HL-60/S4 (cell line): ENCODE measurements at regions not wholly inside any gene's neighbourhood (a gene's known extent, or its start where the extent isn't known, plus 50 kb on each side); places are given as distances from the start of the nearest gene placed in this dataset.

Source experiments
- in situ Hi-C: fragments of 300-500 bp; cut with MboI; formaldehyde crosslinking; loops from 2 replicates; pipeline ENCODE4 v1.14.3; 2022; ENCODE audit warnings: low sequenced_read_pairs

DNA sequence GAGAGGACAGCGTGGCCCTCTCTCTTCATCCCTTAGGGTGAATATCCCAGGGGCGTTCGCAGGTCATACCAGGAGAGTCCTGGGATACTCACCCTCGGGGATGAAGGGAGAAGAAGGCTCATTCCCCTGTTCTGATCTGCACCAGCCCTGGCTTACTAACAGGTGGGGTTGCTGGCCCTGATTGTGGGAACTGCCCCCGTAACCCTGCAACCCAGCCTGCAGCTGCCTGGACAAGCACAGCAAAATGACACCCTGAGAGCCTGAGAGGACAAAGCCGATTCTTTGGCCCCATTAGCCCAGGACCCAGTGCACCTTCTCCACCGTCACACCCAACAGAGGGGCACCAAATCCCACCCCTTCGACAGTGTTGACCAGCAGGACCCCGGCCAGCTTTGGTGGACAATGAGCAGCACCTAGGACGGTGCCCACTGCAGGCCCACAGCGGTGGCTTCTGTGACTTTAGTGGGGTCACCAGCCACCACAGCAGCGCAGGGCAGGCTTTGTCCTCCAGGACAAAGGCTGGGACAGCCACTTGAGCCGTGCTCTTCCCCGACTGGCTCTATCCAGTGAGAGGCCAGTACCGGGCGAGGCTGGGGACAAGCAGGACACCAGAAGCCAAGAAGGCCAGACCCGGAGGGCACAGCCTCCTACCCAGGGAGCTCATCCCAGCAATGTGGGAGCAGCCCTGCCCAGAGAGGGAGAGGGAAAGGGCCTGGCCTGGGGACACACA, 98.5 kb upstream of the RTL6 start:
- in situ Hi-C loops, result no loop called here

DNA sequence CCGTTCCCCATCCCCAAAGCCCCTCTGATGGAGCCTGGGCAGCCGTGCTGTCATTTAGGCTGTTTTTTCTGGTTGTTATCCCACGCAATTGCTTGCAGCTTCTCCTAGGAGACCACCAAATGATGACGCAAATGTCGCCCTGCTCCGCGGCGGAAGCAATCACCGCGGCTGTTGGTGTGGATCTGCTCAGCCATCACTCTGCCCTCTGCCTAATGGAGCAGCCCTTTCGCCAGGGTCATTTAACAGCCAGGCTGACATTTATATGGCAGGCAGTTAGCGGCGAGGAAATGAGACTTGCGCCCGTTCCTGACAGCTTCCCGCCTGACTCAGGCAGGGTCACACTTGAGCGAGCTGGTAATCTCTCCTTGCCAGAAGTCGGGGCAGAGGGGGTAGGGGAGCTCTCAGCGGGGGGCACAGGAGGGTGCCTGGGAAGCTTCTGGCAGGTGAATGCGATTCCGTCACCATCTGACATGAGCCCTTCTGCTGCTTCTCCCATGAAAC, 97.9 kb upstream of the RTL6 start:
- in situ Hi-C loops, result no loop called here

DNA sequence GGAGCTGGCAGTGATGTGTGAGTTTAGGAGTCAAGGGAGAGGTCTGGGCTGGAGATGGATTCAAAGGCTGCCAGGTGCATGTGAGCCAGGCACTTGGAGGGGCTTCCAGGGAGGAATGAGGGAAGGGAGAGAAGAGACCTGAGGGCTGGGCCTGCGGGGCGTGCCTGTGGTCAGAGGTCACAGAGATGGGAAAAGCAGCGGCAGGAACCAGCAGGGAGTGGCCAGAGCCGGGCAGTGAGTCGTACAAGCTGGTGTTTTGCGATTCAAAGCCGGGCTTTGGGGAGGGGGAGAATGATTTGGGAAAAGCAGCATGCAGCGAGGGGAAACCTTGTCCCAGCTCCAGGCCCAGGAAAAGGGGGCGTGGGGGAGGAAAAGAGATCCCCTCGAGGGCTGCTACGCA, 96.9 kb upstream of the RTL6 start:
- in situ Hi-C loops, result no loop called here

DNA sequence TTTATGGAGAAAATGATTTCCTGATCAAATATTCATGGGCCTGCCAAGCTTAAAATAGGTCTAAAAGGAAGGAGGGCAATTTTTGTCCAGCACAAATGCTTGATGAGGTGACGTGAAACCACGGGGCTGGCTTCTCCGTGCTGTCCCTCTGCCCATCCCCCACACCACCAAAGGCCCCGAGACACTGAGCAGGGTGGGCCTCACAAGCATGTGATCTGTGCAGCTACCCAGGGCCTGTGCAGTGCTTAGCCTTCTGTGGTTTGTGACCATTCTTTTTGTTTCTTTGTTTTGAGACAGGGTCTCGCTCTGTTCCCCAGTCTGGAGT, 94.8 kb upstream of the RTL6 start:
- in situ Hi-C loops, result no loop called here

DNA sequence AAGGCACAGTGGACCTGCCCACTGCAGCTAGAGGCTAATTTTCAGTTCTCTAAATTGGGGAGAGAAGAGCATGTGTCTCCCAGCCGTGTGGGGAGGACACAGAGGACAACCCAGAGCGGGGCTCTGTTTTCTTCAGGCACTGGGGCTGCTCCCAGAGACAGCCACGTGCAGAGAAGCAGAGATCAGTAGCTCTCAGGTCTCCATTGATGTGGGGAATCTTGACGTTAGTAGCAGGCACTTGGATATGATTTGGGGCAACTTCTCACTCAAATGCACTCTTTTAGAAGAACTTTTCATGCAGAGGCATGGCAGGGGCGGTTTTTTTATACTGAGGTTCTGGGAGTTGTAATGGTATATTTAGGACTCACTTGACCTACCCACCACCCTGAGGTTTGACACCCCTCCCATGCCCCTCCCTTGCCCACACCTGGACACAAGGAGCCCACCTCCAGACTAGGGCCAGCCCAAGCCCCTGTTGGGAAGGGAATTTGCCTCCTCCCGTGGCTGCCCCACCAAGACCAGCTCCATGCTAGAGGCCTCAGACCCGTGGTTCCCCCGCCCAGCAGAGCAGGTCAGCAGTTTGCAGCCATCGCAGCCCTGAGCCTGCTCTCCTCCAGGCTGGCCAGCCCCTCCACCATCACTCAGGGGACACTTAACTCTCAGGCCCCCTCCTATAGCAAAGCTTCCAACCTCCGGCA, 94.2 kb upstream of the RTL6 start:
- in situ Hi-C loops, result no loop called here

DNA sequence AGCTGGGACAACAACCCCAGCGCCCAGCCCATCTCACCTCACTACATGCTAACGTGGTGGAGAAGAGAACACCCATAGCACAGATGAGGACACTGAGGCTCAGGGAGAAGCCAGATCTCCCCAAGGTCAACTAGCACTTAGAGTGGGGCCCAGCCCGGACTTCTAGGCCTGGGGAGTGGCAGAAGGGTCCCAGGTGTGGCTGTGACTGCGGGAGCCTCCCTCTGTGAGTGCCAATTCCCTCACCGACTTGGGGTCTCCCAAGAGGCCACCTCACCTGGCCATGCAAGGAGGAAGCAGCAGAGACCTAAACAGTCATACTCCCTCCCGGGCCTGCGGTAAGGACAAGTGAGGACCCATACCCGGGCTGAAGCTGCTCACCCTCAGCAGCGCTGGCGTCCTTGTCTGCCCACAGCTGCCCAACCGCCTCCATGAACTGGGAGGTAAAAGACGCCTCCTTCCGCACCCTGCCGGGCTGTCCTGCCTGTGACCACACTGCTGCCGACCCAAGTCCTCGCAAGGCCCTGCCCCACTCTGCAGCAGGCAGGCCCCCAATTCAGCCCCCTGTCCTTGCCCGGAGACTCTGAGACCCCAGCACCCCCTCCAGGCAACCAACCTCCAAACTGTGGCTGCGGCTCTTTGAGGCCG, 93.2 kb upstream of the RTL6 start:
- in situ Hi-C loops, result no loop called here

DNA sequence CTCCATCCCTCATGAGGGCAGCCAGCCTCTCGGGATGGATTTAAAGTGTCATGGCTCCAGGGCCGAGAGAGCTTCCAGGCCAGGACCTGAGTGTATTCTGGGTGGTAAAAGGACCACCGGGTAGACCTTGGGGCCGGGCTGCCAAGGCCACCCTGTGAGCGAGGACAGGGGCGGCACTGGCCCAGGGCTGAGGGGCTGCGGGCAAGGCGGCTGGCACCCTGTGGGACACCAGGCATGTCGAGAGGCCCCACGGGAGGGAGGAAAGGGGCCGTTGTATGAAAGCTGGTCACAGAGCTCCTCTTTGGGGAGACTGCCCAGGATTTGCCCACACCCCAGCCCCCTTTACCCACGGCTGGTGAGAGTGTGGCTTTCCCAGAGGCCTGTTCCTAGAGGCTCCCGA, 92.3 kb upstream of the RTL6 start:
- in situ Hi-C loops, result no loop called here

DNA sequence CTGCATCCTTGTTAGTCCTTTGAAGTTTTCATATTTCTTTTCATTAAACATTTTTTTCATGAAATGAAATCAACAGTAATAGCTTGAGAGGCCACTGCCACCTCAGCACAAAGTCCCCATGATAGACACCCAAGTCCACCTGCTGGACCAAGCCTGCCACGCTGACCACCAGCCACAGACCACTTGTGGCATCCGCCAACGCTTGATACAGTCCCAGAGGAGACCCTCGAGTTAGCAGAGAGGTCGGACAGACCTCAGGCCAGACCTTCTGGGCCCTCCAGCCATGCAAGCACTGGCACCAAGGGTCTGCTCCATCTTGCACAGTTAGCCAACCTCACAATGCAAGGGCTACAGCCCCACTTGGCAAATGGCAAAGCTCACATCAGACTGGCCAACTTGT, 91.8 kb upstream of the RTL6 start:
- in situ Hi-C loops, result no loop called here

DNA sequence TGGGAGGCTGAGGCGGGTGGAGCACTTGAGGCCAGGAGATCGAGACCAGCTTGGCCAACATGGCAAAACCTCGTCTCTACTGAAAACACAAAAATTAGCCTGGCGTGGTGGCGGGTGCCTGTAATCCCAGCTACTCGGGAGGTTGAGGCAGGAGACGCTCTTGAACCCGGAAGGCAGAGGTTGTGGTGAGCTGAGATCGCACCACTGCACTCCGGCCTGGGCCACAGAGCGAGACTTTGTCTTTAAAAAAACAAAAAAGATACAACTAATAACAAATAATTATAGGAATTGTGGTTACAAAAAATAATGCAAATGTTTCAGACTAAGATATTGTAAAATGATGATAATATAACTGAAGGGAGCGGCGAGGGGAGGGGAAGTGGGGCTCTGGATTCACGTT, 90.3 kb upstream of the RTL6 start:
- in situ Hi-C loops, result no loop called here

DNA sequence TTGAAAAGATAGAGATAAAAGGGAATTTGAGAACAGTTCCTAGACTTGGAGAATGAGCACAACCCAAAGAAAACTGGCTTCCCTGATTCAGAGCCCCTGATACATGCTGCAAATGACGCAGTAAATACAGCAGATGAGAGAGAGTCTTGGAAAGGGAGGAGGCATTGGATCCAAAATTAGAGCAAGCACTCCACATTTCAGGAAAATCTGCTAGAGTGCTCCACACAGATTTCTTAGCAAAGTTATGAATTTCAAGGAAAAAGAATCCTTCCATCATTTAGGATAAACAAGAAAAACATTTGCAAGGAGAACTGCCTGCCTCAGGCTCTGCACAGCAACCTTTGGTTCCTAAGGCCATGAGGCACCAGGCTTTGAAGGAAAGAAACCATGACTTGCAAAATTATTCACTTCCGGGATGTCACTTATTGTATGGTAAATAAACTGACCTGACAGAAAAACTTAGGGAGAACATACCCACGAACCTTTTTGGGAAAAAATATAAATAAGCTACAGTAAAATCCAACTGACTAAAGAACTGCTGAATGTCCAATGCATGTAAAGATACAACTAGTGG, 89.8 kb upstream of the RTL6 start:
- in situ Hi-C loops, result no loop called here

DNA sequence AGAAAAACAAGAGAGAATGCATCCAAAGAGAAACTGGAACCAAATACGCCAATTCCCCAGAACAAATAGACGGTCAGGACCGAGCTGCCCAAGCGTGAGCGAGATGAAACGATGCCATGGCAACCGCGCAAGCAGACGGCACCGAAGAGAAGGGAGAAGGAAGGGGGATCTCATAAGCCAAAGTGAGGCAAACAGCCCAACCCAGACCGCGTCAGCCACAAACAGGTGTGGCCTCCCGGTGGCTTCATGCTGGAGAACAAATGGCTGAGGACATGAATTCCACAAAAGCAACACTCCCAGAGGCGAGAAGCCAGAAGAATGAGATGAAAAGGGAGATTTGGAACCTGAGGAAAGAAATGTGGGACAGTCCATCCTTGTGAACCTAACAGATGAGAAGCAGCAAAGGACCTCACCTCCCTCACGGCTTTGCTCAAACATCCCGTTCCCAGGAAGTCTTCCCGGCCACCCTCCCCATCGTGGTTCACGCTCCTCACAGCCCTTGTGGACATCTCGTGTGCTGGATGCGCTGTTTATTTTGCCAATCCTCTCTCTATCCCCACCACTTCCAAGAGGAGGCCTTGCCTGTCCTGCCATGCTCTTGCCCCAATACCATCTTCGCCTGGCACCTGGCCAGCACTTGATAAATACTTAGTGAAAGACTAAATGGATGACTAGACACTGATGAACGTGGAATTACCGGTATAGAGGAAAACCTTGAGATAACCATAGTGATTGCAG, 89.1 kb upstream of the RTL6 start:
- in situ Hi-C loops, result no loop called here

DNA sequence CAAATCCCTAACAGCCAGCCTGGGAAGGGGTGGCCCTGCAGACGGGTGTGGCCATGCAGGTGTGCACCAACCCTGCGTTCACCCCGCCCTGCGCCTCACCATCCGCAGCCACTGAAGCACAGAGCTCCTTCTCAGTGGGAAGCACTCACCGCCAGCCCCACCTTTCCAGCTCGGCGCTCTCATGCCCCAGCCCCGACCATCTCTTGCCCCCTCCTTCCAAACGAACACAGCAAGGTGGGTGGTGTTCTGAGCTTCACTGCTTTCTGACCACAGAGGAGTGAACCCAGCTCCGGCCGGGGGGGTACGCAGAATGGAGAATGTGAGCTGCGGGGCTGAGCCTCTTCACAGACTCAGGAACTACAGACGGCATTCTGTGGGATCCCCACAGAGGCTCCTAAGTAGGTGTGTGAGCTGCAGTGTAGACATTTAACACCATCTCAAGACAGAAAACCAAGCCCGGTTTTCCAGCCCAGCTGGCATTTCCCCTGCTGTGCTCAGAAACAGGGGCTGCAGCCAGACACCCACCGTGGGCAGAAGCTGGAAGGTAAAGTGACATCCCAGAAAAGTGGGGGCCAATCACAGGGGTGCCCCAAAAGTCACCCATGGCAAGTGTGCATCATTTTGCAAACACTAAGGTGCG, 88.4 kb upstream of the RTL6 start:
- in situ Hi-C loops, result no loop called here

DNA sequence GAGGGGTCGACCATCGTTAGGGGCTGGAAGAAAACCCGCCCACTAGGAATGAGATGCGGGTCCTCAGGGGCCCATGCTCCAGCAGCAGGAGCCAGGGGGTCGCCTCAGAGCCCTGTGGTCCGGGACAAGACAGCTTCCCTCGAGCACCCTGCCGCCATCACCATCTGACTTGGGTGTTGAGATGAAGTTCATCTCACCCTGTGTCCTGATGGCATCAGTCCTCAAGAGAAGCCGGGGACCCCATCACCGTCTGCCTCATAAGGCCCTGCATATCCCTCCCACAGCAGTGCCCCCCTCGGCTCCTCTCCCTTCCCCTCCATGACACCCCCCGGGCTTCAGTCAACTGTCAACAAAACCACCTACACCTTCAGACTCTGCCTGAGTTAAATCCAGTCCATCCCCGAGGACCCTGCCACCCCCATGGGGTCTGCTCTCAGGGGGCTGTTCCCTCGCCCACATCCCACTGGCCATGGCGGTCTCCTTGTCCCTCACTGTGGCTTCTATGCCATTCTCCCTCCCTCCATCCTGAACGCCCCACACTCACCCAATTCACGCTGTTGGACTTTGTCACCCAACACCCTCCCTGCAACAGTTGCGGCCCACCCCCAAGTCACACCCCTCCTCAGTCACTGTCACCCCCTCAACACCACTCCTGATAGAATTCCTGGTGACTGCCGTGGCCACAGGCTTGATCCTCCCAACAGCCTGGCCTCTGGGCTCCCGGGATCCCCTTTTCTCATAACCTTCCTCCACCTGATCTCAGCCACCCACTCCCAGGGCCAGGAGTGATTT, 87.7 kb upstream of the RTL6 start:
- in situ Hi-C loops, result no loop called here

DNA sequence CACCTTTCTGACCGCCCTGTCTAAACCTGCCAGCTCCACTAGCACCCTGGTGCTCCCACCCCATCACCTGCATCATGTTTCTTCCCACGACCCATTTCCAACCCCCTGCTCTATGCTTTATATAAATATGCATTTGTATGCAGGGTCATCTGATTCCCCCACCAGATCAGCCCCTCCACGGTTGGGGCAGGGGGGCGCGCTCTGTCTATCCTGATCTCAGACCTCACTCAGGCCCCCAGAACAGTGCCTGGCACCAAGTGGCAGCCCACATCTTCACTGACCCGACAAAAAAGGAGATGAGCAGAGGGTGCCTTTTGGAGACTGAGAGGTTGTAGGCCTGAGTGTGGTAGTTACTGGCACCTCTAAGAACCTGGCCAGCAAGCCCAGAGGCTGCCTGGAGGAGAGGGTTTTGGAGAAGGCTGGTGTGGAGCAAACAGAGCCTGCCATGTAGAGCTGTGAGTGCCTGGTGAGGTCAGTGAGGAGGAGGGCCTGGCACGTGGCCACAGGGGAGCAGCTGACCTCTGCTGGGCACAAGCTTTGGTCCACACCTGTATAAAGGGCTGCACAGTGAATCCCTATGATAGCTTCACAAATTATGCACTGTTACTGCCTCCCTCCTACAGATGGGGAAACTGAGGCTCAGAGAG, 86.3 kb upstream of the RTL6 start:
- in situ Hi-C loops, result no loop called here

DNA sequence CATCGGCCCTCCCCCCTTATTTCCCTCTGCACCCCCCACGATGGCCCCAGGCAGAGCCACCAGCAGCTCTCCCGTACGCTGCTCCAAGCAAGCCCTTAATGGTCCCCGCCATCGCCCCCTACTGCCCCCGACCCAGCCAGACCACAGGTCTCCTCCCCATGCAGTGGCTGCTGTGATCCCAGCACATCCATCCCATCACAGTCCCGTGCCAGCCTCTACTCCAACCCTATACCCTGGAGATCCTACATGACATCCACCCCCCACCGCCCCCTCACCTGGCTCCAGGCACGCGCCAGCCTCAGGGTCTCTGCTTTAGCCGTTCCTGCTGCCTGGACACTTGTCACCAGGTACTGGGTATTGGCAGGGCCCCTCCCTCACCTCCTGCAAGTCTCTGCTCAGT, 85.8 kb upstream of the RTL6 start:
- in situ Hi-C loops, result no loop called here

DNA sequence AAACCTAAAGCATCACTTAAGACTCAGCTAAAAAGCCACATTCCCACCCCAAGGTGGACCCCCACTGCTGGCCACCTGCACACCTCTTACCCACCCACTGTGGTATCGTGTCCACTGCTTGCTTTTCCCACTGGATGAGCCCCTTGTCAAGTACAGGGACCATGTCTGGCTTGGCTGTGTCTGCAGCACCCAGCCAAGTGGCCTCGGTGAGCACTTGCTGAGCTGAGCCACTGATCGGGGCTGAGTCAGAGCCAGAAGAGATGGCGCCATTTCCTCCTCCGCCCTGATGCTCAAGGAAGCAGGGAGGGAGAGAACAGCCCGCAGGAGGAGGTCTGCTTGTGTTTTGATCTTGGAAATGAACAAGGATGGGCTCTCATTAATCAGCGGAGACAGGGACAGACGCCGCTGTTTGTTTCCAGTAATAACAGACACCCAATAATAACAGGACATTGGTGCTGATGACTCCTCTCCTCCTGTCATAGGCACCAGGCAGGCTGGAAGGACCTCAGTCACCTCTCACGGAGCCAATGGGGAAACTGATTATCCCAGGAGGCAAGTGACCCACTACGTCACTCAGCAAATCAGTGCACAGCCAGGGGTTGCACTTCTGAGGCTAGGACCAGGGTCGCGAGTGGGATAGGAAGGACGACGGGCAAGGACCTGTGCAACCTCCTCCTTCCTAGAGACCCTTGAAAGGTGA, 85.2 kb upstream of the RTL6 start:
- in situ Hi-C loops, result no loop called here

DNA sequence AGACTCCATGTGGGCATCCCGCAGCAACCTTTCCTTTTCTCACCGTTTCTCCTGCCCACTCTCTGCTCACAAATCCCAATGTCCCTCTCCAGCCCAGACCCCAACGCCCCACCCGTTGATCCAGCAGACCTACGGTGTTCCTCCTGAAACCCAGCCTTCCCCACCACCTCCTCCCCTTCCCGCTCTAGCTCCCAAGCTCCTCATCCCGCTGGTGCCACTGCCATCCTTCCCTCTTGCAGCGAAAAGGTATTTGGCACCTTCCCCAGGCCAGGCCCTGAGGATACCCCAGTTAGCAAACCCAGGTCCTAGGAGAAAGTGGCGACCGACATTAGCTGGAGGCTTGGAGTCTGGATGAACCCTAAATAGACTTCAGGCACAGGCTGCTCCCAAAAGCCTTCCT, 84.0 kb upstream of the RTL6 start:
- in situ Hi-C loops, result no loop called here

DNA sequence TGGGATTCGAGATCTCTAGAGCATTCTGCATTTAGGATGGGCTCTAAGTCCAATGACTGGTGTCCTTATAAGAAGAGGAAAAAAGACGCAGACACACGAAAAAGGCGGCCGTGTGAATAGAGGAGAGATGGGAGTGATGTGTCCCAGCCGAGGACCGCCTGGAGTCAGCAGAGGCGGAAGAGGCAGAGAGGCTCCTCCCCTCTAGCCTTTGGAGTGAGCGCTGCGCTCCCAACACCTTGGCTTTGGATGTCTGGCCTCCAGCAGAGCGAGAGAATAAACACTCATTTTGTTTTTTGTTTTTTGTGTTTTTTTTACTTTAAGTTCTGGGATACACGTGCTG, 83.0 kb upstream of the RTL6 start:
- in situ Hi-C loops, result no loop called here
